H1 (cell line): ENCODE measurements at regions not wholly inside any gene's neighbourhood (a gene's known extent, or its start where the extent isn't known, plus 50 kb on each side); places are given as distances from the start of the nearest gene placed in this dataset.

Experiments
- NANOG ChIP-seq: IDR thresholded peaks from 2 replicates; pipeline ENCODE4 v1.6.1; 2011; ENCODE audit warnings: low read length, low read depth, mild to moderate bottlenecking, inconsistent platforms; ENCODE audit not compliant: insufficient read depth, poor library complexity, severe bottlenecking

GRCh38 chr10:52379287-52379686 is 65.2 kb downstream of the DKK1 start (continued):
- no peak for TF ChIP-seq NANOG
